Activated CD8-positive, alpha-beta memory T cell treated with anti-CD3 and anti-CD28 coated beads for 4 hours (primary cell): ENCODE measurements at regions not wholly inside any gene's neighbourhood (a gene's known extent, or its start where the extent isn't known, plus 50 kb on each side); places are given as distances from the start of the nearest gene placed in this dataset.
"Not testable (repeated sequence)": the region's sequence is repeated elsewhere in the genome, so short reads cannot be mapped to it uniquely, and the experiment has no call there.

Source experiments
- DNase-seq, 2 donors: peaks; one replicate each; pipeline ENCODE4 v3.0.0-alpha.2; 2020; ENCODE audit warnings: low read depth in 2 of 2

DNA sequence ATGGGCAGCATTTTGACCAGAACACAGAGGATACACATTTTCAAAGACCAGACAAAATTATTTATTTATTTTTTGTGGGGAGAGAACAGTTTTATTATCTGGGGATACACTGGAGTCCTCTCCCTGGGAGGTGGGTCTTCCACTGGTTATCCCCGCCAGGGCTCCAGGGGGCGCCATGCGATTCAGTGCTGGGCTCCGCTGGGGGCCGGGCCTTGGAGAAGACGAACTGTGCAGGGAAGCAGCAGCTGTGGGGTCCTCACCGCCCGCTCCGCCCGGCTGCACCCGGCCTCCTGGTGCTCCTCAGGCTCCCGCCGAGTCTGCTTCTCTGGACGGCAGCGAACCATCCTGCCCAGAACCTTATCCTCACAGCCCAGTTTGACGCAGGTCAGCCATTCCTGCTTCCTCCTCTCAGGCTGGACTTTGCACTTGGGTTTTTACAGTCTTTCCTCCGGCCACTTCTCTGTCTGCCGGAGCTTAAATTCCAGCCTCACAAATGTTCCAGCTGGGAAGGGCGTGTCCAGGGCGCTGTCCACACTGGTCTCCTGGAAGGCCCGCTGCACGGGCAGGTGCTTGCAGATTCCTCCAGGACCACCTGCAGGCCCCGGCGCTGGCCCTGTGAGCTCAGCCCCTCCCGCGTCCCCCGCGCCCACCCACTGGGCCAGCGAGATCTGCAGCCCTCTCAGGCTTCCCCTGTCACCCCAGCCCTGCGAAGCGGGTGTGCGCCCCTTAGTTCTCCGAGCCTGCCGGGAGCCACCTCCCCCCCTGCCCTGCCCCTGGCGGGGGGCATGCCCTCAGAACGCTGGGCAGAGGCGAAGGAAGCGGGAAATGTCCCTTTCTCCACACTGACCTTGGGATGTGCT is 1830.0 kb upstream of the DEFB115 start:
- no peak for DNase-seq

DNA sequence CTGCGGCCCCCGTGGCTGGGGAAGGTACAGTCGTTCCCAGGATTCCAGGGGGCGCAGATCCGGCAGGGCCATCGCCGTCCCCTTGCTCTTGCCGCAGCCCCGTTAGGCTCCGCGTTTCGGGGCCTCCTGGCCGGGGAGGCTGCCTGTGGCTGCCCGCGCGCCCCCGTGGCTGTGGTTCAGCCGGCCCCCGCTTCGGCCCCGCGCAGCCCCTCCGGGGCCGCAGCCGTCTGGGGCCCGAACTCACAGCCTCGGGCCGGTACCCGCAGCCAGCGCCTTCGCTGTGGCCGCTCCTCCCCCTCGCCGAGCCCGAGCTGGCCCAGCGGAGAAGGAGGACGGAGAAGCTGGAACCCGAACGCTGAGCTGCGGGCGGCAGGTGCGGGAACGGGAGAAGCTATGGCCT is 1826.9 kb upstream of the DEFB115 start:
- no peak for DNase-seq

DNA sequence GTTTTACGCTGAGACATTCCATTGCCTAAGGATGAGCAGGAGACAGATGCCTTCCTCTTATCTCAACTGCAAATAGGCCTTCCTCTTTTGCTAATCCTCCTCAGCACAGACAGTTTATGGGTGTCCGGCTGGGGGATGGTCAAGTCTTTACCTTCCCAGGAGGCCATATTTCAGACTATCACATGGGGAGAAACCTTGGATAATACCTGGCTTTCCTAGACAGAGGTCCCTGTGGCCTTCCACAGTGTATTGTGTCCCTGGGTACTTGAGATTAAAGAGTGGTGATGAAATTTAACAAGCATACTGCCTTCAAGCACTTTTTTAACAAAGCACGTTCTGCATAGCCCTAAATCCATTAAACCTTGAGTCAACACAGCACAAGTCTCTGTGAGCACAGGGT is 1816.7 kb upstream of the DEFB115 start:
- DNase-seq, result not testable (repeated sequence)

DNA sequence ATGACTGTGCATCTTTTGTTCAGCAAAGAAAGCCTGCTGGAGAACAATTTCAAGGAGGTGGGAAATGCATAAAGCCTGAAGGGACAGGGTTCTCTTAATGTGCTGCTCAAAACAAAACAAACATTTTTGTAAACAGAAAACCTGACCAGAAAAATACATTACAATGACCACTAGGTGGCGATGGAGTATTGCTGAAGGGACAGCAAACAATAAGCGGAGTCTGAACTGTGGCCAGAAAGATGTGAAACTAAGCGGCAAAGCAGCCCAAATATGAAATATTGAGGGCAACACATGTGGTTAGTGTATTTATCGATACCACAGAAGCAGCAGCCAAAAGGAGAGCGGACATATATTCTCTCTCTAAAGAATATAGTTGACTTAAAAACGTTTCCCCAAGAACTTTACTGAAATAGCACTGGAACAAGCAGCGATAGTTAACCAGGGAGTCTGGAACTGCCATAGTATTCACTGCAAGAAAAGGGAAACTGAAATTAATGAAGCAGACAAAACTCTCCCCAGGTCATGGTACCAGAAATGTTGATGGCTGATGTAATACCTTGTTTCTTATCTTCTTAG is 1814.2 kb upstream of the DEFB115 start:
- DNase-seq, result not testable (repeated sequence)

DNA sequence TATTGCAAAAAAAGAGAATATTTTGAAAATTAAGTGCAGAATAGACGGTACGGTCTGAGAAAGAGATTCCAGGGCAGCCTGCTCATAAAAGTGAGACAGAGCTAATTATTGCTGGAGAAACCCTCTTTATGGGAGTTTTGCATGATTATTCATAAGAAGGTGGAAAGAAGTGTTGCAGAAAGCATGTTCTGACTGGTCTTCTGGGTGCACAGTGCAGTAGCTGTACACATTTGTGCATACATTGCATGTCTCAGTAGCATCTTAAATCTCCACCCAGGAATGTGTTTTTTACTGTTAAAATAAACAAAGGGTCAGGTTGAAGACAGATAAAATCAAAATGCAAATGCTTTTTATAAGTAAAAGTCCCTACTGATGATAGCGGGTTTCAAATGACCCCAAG is 1813.6 kb upstream of the DEFB115 start:
- DNase-seq, result no peak

DNA sequence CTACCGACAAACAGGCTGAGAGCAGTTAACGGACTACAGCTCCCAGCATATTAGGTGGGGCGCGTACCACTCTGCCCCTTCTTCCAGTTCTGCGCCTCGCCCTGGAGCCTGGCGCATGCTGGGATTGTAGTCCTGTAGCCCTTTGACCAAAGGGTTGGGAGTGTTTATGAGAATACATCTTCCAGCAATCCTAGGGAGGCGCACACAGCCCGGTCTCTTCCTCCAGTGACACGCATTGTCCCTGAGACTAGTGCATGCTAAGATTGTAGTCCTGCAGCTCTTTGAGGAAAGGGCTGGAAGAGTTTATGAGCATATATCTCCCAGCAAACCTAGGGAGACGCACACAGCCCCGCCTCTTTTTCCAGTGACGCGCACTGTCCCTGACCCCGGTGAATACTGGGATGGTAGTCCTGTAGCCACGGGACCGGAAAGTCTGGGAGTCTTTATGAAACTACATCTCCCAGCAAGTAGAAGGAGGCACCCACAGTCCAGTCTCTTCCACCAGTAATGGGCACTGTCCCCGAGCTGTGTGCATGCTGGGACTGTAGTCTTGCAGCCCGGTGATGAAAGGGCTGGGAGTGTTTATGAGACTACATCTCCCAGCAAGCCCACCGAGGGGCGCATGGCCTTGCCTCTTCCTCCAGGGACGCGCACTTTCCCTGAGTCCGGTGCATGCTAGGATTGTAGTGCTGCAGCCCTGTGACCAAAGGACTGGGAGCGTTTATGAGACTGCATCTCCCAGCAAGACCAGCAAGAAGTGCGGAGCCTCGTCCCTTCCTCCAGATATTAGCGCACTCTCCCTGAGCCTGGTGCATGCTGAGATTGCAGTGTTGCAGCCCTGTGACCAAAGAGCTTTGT is 1812.2 kb upstream of the DEFB115 start:
- DNase-seq, result peak in 1 of 2 donors; percentile 19

DNA sequence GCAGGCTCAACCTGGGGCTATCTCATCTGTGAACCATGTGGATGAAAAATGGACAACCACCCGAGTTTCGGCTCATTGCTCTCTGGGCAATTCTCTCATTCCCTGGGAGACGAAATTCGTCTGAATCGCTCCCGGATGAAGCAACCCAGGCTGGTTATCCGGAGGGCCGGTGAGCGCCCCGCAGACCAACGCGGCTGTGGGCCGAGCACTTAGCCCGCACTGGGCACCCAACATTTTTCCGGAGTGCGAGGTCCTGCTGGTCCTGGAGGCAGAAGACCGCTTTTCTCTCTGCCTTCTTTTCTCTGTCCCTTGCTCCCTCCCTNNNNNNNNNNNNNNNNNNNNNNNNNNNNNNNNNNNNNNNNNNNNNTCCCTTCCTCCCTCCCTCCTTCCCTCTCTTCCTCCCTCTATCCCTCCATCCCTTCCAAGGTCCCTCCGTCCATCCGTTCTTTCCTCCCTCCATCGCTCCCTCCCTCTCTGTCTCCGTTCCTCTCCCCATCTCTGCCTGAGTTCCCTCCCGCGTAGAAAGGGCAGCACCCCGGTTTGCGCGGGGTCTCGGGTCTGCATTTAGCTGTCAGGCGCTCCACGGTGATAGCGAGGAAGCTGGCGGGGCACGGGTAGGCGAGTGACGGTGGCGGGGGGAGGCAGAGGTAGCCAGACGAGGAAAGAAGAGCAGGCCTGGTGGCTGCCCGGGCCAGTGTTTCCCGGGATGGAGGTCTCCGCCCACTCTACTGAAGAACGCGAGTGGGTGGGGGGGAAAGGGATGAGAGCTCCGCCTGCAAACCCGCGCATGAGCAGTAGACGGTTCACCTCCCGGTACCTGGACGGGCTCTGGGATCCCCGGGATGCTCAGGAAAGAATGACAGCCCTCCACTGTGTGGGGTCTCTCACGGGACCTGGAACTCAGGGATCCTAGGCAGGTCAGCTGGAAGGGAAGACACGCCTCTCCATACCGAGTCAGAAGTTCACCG is 1809.7 kb upstream of the DEFB115 start:
- not testable (repeated sequence) for DNase-seq

DNA sequence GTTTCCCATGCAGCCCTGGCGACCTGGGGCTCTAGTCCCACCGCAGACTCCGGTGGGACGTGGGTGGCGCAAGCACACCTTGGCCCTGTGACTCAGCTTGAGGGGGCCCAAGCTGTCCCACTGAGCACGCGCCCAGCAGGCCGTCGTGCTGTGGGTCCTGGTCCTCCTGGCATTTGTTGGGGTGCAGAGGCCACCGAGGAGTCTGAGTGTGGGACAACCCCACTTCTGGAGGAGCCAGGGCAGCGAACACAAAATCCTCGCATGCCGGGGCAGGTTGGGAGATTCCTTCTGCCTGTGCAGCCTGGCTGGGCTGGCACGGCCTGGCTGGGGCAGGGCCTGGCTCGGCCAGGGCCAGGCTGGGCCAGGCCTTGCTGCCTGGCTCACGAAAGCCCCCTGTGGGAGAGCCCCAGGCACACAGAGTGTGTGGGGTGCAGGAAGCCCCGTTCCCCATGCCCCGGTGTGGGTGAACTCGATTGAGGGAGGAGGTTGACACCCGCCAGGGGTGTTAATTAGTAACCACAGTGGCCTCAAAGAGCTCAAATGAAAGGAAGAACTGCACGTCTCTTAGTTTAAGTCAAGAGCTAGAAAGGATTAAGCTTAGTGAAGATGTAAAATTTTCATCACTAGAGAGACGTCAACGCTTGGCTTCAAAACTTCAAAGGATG is 1808.5 kb upstream of the DEFB115 start:
- no peak for DNase-seq

DNA sequence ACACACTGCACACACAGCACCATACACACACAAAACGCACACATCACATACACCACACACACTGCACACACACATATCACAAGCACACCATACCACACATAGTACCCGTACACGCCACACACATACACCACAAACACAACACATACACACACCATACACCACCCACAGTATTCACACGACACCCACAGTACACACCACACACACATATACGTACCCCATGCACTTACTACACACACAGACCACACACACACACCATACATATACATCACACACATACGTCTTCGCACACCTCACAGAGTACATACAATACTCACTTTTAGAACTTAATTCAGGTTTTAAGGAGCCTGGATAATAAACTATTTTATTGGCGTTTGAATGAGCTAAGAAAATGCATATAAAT is 1805.3 kb upstream of the DEFB115 start:
- DNase-seq, result no peak

DNA sequence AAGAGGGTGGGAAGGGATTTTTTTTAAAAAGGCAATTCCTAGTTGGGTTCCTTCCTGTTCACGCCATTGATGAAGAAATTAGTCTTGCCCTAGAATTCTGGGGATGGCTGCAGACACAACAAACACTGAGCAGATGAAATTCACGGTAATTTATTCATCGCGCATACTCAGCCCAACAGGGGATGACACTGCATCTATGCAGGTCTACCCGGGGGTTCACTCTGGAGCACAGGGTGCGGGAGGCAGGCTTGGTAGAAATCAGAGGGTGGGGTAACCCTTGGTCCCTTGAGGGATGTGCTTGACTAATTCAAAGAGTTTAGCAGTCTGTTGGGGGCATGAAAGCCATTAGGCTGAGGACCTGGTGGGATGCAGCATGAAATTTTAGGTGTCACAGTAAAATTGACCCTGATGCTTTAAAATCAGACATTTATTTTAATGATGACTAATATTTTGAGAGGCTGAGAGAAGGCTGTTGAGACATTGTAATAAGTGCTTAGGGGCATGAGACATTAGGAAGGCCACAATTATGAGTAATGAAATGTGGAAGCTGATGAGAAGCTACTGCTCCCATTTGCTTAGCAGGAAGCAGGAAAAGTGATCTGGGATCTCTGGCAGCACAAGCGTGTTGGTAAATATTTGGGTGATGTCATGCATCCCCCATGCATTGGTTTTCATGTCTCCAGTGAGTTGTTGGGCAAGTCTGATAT is 1800.3 kb upstream of the DEFB115 start:
- DNase-seq, result not testable (repeated sequence)

DNA sequence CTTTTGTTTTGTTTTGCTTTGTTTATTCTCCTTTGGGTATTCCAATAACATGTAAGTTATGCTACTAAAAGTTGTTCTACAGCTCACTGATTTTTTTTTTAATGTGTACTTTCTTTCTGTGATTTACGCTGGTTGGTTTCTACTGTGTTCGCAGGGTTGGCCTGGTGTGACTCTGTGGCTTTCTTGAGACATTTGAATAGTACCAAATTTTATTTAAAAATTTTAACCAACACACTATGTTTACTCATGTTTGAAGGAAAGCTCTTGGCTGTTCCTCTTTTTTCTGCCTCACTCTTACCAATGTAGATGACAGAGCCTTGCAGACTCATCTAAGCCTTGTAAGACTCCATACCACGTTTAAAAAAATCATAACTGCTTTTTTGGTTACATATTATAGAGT is 1784.9 kb upstream of the DEFB115 start:
- DNase-seq, result no peak

DNA sequence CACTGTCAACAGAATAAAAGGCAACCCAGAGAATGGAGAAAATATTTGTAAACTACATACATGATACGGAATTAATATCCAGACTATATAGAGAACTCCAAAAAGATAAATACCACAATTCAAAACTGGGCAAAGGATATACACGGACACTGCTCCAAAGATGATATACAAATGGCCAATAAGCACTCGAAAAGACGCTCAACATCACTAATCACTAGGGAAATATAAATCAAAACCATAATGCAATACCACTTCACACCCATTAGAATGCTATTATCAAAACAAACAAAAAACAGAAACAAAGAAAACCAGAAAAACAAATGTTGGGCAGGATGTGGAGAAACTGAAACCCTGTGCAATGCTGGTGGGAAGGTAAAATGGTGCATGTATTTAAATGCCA is 1764.6 kb upstream of the DEFB115 start:
- DNase-seq, result not testable (repeated sequence)

DNA sequence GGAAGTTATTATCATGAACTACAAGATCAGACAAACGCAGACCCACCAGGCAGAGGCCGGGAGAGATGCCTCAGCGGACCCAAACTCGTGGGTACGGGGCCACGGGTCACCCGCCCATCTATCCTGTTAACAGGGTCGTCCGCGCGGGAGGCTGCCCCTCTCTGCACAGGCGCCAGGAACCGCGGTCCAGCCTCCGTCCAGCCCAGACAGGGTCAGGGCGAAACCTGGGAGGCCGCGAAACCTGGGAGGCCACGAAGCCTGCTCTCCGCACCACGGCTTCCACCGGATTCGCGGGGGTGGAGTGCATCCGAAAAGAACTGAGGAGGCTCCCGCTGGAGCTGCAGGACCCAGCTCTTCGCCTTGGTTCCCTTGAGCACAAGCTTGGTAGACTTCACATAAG is 1760.7 kb upstream of the DEFB115 start:
- DNase-seq, result not testable (repeated sequence)

DNA sequence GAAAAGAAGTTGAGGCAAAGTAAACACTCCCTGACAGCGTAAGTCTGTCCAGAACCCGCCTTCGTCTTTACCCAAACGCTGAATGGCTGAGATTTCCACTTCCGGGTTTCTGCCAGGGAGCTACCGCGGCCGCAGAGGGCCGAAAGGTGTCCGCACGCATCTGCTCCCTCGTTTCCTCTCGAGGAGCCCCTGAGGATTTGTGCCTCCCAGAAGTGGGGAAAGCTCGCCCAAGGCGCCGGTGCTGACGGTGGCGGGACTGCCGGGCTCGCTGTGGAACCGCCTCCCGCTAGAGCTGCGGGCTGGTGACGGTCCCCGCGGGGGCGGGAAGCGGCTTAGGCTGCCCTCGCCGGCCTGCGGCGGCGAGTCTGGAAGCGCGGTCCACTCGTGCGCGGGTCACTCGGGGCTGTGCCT is 1760.2 kb upstream of the DEFB115 start:
- DNase-seq, result no peak

DNA sequence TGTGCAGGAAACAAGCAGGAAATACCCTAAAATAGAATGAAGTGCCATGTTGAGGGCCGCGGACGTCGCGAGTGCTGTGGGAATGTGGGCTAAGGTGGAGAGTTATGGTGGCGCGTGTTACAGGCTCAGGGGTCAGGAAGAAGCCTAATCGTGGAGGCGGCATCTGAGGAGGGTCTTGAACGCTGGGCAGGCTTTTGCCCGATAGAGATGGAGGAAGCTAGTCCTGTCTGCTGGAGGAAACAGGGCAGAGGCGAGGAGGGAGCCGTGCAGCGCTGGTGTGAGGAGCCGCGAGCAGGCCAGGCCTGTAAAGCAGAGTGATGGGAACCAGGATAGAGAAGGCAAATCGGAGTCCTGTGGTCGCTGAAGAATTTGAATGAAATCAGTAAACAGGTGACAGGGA is 1759.8 kb upstream of the DEFB115 start:
- DNase-seq, result not testable (repeated sequence)

DNA sequence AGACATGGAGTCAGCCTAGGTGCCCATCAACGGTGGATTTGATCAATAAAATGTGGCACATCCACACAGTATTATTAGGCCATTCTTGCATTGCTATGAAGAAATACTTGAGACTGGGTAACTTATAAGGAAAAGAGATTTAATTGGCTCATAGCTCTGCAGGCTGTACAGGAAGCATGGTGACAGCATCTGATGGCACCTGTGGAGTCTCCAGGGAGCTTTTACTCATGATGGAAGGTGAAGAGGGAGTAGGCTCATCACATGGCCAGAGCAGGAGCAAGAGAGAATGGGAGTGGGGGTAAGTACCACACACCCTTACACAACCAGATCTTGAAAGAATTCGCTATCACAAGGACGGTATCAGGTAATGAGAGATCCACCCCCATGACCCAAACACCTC is 1756.7 kb upstream of the DEFB115 start:
- DNase-seq, result not testable (repeated sequence)

DNA sequence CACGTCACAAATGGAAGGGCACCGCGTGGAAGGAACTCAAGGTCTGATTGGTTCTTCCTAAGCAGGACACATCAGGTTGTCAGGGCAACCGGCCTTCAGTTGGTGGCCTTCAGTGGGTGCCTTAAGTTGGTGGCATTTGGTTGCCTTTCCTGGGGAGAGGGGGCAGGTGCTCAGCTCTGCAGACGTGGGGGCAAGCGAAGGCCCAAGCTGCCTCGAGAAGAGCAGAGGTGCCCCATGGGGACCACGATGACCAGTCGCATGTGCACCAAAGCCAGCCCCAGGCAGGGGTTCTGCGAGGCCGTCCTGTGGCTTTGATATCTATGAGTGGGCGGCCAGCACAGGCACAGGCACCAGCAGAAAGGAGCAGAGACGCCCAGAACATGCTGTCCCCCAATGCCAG is 1742.8 kb upstream of the DEFB115 start:
- DNase-seq, result not testable (repeated sequence)

DNA sequence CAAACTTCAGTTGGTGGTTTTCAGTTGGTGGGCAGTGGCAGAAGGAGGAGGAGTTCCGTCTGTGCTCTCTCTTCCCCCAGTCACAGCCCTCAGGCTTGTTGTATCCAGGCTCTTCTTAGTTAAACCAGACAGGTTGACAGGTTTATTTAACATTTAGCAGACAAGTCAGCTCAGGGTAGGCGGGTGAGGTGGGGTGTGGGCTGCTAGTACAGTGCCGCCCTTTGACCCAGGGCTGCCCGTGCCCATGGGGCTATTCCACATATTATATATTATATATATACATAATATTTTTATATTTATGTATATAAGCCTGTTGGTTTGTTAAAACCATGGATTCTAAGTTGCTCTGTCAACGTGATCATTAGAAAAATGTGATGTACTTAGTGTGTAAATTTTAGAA is 1740.6 kb upstream of the DEFB115 start:
- DNase-seq, result not testable (repeated sequence)

DNA sequence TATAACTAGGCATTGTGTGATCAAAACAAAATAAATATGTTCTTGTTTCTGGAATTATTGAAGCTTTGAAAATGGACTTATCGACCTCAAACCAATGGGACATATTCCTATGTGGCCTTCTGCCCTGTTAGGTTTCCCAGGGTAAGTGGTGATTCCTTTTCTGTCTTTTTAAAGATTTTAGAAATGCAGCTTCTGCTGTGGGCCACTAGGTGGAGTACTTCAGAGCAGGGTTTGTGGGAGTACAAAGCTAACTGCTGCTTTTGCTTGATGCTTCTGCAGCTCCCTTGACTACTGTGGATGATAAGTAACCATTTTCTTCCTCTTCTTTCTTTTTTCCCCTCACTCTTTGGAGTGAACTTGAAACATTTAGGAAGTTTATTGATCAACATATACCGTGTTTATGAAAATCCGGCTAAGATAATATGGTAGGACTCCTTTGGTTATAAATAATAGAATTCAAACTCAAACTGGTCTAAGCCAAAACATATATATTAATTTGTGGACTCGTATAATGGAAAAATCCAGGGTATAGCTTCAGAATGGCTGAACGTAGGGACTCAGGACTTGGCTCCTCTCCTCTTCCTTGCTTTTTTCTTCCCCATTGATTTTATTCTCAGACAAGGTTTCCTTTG is 1737.7 kb upstream of the DEFB115 start:
- DNase-seq, result not testable (repeated sequence)
